Pons (tissue), 1 donor: ENCODE measurements at regions not wholly inside any gene's neighbourhood (a gene's known extent, or its start where the extent isn't known, plus 50 kb on each side); places are given as distances from the start of the nearest gene placed in this dataset.
"Not testable (repeated sequence)": the region's sequence is repeated elsewhere in the genome, so short reads cannot be mapped to it uniquely, and the experiment has no call there.

ENCODE experiments used
- DNase-seq: peaks from one replicate; pipeline ENCODE4 v3.0.0-alpha.2; 2016; ENCODE audit warnings: low spot score

DNA sequence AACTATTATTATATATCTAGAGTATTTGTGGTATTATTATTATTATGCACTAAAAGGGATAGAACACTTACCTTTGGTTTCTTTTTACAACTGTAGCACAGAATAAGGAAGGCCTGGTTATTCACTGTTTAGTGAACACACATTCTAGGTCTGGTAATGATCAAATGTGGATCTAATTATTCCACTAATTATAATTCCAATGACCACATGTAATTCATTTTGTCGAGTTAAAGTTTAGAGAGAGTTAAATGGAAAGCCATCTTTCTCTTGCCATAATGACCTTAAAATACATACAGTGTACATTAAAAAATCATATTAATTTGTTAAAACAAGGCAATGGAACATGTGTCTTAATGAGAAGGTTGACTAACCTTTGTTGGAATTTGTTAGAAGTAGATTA, 147.8 kb downstream of the SEM1 start:
- no peak for DNase-seq

GRCh38 chr7:96558530-96558929, 151.1 kb downstream of the SEM1 start:
- DNase-seq = no peak

GRCh38 chr7:96558093-96558492, 151.6 kb downstream of the SEM1 start:
- DNase-seq = no peak

- DNase-seq = not testable (repeated sequence)
These were observed 152.0 kb downstream of the SEM1 start for GRCh38 chr7:96557598-96557997.

DNA sequence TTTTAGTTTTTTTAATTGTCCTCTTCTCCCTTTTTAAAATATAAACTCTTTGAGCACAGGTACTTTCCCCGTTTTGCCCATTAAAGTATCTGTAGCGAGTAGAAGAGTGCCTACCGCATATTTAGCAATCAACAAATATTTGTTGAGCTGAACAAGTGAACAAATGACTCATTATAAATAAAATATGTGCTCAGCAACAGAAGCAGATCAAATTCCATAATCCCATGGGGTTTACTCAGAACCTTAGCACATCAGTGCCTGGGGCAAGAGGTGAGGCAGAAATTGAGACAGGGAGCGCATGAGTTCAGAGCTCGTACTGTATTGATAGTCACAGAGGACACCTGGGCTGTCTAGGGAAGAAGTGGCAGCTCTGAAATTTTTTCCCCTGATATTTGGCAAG, 161.0 kb downstream of the SEM1 start:
- DNase-seq = no peak

GRCh38 chr7:96547371-96547811, 162.3 kb downstream of the SEM1 start:
- no peak for DNase-seq

DNA sequence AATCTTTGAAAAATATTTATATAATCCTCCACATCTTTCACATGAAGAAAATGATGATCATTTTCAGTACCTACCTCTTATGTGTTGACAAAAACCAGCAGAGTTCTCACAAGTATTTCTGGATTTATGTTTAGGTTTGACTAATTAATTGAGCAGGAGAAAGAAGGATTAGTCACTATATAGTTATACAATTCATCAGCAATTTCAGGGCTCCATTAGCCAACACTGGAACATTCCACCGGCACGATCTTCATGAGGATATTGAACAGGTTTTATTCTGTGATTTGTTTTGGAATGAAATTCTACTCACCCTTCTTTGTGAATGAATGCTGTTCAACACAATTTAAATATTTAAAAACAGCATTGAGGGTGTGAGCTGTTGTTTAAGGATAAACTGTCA, 163.2 kb downstream of the SEM1 start:
- no peak for DNase-seq

DNA sequence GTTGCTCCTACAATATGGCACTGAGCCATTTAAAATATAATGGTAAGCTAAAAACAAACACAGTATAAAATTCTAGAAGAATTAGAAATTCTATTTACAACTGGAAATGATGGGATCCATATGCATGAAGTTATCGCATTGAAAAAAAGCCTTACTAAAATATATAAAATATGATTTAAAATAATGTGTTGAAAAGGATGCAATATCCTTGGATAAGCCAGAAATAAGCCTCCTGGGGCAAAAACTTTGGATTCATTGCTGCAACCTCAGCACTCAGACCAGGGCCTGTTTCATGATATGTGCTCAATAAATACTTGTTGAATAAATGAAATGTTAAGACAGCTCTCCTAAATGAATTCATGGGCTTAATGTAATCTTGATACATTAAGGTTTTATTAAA, 170.2 kb downstream of the SEM1 start:
- DNase-seq = no peak

DNA sequence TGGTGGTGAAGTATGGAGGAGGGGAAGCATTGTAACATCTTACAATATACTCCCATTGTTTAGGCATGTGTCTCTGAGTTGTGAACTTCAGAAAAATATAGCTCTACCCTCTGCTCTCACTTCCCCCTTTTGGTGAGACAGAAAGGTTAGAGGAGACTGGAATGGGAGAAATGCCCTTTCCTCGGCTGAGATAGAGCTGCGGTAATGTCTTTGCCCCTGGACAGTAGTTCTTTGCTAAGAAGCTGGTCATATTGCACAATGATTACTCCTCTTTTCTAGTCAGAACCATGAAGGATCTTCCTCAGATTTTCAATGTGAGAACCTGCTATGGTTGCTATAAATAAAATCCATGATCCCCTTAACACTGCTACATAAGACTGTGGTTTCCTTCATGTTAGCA, 171.0 kb downstream of the SEM1 start:
- DNase-seq = no peak

DNA sequence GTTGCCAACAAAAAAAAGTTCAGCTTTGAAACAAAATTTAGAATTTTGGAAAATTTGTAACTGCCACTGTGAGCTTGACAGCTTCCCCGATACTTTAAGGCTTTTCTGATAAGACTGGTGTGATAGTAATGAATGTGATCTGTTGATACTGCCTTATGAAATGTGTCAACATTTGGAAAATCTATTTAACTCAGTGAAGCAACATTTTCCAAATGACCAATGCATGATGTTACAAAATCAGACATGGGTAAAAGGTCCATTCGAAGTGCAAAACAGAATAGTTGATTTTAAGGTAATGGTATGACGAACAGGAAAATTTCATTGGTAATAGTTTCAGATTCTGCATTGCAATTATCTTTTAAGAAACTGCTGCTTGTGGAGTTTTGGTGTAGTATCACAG, 175.4 kb downstream of the SEM1 start:
- no peak for DNase-seq

DNA sequence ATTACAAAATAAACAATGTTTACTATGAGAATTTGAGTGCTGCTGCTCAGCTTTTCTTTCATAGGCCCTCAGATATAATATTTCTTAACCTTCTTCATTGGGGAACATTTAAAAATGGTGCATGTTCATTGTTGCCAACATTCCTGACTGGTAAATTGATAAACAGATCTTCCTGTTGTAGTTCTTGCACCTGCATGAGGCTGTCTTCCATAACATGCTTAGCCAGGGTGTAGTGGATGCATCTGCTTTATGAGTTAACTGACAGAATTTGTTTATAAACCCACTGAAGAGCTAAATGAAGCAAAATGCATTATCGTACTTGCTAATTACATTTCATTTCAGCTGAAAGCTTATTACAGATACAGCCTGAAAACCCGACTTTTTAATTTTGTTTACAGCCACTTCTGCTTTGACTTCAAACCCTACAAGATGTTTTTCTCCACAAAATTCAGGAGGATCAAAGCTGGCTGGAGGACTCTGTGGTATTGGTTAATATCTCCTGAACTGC, 177.2 kb downstream of the SEM1 start:
- DNase-seq = no peak

- no peak for DNase-seq
These were observed 178.3 kb downstream of the SEM1 start for GRCh38 chr7:96531331-96531730.

DNA sequence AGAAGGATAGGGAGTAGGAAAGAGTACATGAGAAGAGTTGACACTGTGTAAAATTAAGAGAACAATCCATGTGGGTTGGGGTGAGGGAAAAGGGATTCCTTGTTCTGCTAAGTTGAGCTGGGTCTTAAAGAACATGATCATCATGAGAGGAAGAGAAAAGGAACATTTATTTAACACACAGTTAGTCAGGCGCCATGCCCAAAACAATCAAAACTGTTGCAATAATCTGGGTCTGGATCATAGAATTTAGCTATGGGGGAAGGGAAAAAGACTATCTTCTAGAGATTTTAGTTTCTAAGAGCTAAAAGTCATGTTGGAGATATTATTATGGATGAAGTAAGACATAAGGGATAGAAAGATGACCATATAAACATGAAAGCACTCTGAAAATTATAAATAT, 178.9 kb downstream of the SEM1 start:
- DNase-seq = no peak

GRCh38 chr7:96527133-96527827, 182.4 kb downstream of the SEM1 start:
- DNase-seq = no peak

GRCh38 chr7:96526496-96526895, 183.2 kb downstream of the SEM1 start:
- DNase-seq = peak; percentile 68

DNA sequence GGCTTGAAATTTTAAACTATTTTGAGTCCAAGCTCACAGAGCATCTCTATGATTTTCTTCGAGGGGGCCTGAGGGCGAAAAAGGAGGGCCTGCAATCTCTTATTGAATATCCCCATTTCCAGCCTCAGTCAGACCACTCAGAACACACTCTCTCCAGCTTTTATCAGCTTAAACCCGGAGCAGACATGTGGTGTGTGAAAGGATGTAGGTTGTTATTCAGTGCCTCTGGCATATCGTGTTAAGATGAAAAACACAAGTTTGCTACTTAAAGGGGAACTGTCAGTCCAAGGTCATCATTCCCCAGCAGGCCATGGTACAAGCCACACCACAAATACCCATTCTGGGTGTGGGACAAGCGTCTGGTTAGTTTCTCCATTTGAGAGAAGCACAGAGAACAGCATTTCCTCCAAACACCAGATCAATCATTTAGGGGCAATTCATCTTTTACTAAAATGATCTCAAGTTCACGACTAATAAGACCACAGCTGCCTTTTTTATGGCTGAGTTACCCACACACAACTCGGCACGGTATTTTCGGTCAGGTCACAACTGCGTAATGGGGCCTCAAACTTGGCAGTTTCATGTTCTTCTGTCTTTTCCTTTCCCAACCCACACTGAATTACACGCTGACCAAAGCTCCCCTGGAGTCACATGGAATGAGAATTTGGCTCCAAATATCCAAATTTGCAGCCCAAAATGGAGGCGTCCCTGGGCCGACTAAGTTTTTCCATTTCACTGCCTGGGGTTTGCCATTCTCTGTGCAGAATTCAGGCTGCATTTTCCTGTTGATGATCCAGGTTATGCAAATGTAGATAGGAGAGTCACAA, 188.4 kb downstream of the SEM1 start:
- no peak for DNase-seq

- DNase-seq = no peak
These were observed 186.5 kb upstream of the SLC25A13 start for GRCh38 chr7:96508371-96508770.

DNA sequence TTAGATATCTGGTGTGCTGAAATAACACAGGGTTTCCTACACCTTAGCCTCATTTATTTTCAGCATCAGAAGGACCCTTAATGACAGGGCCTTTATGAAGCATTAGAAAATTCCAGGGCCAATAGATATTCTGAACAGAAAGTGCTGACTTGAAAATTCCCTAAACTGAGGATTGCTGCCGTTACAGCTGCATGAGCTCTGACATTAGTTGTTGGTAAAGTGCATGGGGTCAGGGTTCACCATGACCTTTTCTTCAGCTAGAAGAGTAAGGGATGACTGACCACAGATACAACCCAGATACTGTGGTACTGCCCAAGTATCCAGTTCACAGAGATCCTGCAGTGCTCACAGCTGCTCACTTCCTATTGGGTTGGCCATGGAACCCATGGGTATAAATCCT, 181.7 kb upstream of the SLC25A13 start:
- DNase-seq = no peak

DNA sequence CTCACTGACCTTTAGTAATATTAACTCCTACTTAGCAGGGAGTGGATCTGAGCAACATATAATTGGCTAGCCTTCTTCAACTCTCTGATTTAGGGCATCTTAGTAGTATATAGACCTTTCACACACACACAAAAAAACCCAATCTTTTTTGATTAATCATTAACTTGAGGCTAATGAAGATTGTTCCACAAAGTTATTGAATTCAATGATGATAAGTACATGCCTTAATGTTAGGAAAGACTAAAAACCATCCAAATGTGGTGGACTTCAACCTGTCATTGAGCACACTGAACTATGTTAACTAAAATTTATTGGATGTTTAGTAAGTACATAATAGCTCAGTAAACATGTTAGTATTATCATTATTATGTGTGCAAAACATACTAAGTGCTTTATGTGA, 179.4 kb upstream of the SLC25A13 start:
- no peak for DNase-seq

GRCh38 chr7:96499532-96499931, 177.6 kb upstream of the SLC25A13 start:
- no peak for DNase-seq

GRCh38 chr7:96497567-96497966, 175.7 kb upstream of the SLC25A13 start:
- no peak for DNase-seq

GRCh38 chr7:96495751-96496216, 173.9 kb upstream of the SLC25A13 start:
- no peak for DNase-seq

DNA sequence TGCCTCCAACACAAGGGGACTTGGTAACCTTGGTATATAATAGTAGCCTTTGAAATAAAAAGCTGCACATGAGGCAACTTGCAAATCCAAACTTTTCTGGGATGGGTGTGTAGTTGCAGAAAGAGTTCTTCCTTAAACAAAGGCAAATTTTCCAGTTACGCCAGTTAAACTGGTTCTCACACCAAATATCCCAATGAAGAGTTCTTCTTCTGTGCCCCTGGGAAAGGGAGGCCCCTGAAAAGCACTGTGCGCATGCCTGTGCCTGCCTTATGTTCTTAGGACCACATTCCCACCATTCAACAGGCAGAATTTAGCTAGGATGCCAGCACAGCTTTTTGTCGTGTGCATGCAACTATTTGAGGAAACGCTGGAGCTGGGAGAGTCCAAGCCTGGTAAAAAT, 164.8 kb upstream of the SLC25A13 start:
- no peak for DNase-seq
